ENCODE measurements at regions not wholly inside any gene's neighbourhood (a gene's known extent, or its start where the extent isn't known, plus 50 kb on each side); places are given as distances from the start of the nearest gene placed in this dataset.

GRCh38 chr5:75933489-75933888, 149.7 kb upstream of the SV2C start:
- no peaks in the 10 kb centered on the region for H3K4me1 Mint-ChIP-seq
- WGBS (ENCODE audit: insufficient coverage) = 27% methylated on average over 3 of the region's 3 CpGs

GRCh38 chr5:75931175-75931574, 152.0 kb upstream of the SV2C start:
- Histone ChIP-seq H3K27me3 (ENCODE audit: control insufficient read depth, insufficient read depth, low read length) (no peaks in the 10 kb centered on the region), H3K4me1 (ENCODE audit: control insufficient read depth, insufficient read depth, low read length) (no peaks in the 10 kb centered on the region), H3K4me3 (ENCODE audit: low read length) (no peak overlapping the region), H3K9me3 (ENCODE audit: control insufficient read depth, insufficient read depth, low read length) (no peaks in the 10 kb centered on the region), H3K36me3 (ENCODE audit: control insufficient read depth, insufficient read depth, low read length) (no peaks in the 10 kb centered on the region), H3K27ac (ENCODE audit: low read length) (no peak overlapping the region)
- Mint-ChIP-seq H3K4me3 (no peak overlapping the region), H3K36me3 (no peaks in the 10 kb centered on the region), H3K4me1 (no peaks in the 10 kb centered on the region), H3K27me3 (ENCODE audit: low read depth in 2 of 2) (peaks cover 10 to 46% of the 10 kb centered on the region in 2 donors), H3K9me3 (peaks cover 0 to 2% of the 10 kb centered on the region in 2 donors), H3K27ac (no peak overlapping the region)
- intact Hi-C loops (cut with micrococcal nuclease) = no loop called here
- DNase-seq = no peak
- no peak for ATAC-seq
- 80% methylated on average over 2 of the region's 2 CpGs for WGBS (ENCODE audit: insufficient coverage)
- TF ChIP-seq CTCF (IDR thresholded peaks at IDR 0.05) = no peak

More at GRCh38 chr5:75933489-75933888, 149.7 kb upstream of the SV2C start:
- H3K27ac Mint-ChIP-seq = no peak overlapping the region
- H3K36me3 Mint-ChIP-seq = no peaks in the 10 kb centered on the region
- no peak overlapping the region for H3K4me3 Mint-ChIP-seq
- ATAC-seq (no peak), DNase-seq (peak in 1 of 2 donors; percentile 12)
- peaks cover 10 to 23% of the 10 kb centered on the region in 2 donors for H3K27me3 Mint-ChIP-seq (ENCODE audit: low read depth in 2 of 2)
- no peaks in the 10 kb centered on the region for H3K27me3 ChIP-seq (ENCODE audit: control insufficient read depth, insufficient read depth, low read length)
- H3K4me3 ChIP-seq (ENCODE audit: low read length) = no peak overlapping the region
- intact Hi-C loops (cut with micrococcal nuclease) = no loop called here
- H3K4me1 ChIP-seq (ENCODE audit: control insufficient read depth, insufficient read depth, low read length) = no peaks in the 10 kb centered on the region
- H3K36me3 ChIP-seq (ENCODE audit: control insufficient read depth, insufficient read depth, low read length) = no peaks in the 10 kb centered on the region
- H3K9me3 ChIP-seq (ENCODE audit: control insufficient read depth, insufficient read depth, low read length) = no peaks in the 10 kb centered on the region
- no peaks in the 10 kb centered on the region for H3K9me3 Mint-ChIP-seq
- TF ChIP-seq CTCF (IDR thresholded peaks at IDR 0.05) = no peak
- no peak overlapping the region for H3K27ac ChIP-seq (ENCODE audit: low read length)

- Mint-ChIP-seq H3K36me3 (no peaks in the 10 kb centered on the region), H3K4me1 (no peaks in the 10 kb centered on the region), H3K27ac (no peak overlapping the region), H3K27me3 (ENCODE audit: low read depth in 2 of 2) (peaks cover 12 to 47% of the 10 kb centered on the region in 2 donors), H3K4me3 (no peak overlapping the region), H3K9me3 (peaks cover 0 to 2% of the 10 kb centered on the region in 2 donors)
- Histone ChIP-seq H3K4me3 (ENCODE audit: low read length) (no peak overlapping the region), H3K9me3 (ENCODE audit: control insufficient read depth, insufficient read depth, low read length) (no peaks in the 10 kb centered on the region), H3K27ac (ENCODE audit: low read length) (no peak overlapping the region), H3K27me3 (ENCODE audit: control insufficient read depth, insufficient read depth, low read length) (no peaks in the 10 kb centered on the region), H3K4me1 (ENCODE audit: control insufficient read depth, insufficient read depth, low read length) (no peaks in the 10 kb centered on the region), H3K36me3 (ENCODE audit: control insufficient read depth, insufficient read depth, low read length) (no peaks in the 10 kb centered on the region)
- ATAC-seq = no peak
- TF ChIP-seq CTCF (IDR thresholded peaks at IDR 0.05) = no peak
- no peak for DNase-seq
- intact Hi-C loops (cut with micrococcal nuclease) = no loop called here
- 62% methylated on average over 1 of the region's 1 CpG for WGBS (ENCODE audit: insufficient coverage)
Measured at GRCh38 chr5:75928992-75929391, 154.2 kb upstream of the SV2C start.

- intact Hi-C loops (cut with micrococcal nuclease) = no loop called here
- TF ChIP-seq CTCF (IDR thresholded peaks at IDR 0.05) = no peak
- no peak overlapping the region for H3K4me3 ChIP-seq (ENCODE audit: low read length)
- peaks cover 0 to 2% of the 10 kb centered on the region in 2 donors for H3K9me3 Mint-ChIP-seq
- no peak for DNase-seq
- H3K27ac ChIP-seq (ENCODE audit: low read length) = no peak overlapping the region
- H3K27me3 ChIP-seq (ENCODE audit: control insufficient read depth, insufficient read depth, low read length) = no peaks in the 10 kb centered on the region
- no peaks in the 10 kb centered on the region for H3K9me3 ChIP-seq (ENCODE audit: control insufficient read depth, insufficient read depth, low read length)
- H3K27me3 Mint-ChIP-seq (ENCODE audit: low read depth in 2 of 2) = peaks cover 14 to 28% of the 10 kb centered on the region in 2 donors
- no peaks in the 10 kb centered on the region for H3K36me3 ChIP-seq (ENCODE audit: control insufficient read depth, insufficient read depth, low read length)
- H3K4me1 ChIP-seq (ENCODE audit: control insufficient read depth, insufficient read depth, low read length) = no peaks in the 10 kb centered on the region
- no peak overlapping the region for H3K27ac Mint-ChIP-seq
- ATAC-seq = no peak
- H3K4me3 Mint-ChIP-seq = no peak overlapping the region
- H3K4me1 Mint-ChIP-seq = no peaks in the 10 kb centered on the region
- no peaks in the 10 kb centered on the region for H3K36me3 Mint-ChIP-seq
Measured at GRCh38 chr5:75922480-75922879, 160.7 kb upstream of the SV2C start.
